GM18498 (cell line): ENCODE measurements at regions not wholly inside any gene's neighbourhood (a gene's known extent, or its start where the extent isn't known, plus 50 kb on each side); places are given as distances from the start of the nearest gene placed in this dataset.
"Not testable (repeated sequence)": the region's sequence is repeated elsewhere in the genome, so short reads cannot be mapped to it uniquely, and the experiment has no call there.

Experiments
- ATAC-seq: cut with Tn5 transposase; IDR thresholded peaks from one replicate; pipeline ENCODE4 v1.9.1; 2021; ENCODE audit warnings: mild to moderate bottlenecking, moderate library complexity; ENCODE audit not compliant: unreplicated experiment

DNA sequence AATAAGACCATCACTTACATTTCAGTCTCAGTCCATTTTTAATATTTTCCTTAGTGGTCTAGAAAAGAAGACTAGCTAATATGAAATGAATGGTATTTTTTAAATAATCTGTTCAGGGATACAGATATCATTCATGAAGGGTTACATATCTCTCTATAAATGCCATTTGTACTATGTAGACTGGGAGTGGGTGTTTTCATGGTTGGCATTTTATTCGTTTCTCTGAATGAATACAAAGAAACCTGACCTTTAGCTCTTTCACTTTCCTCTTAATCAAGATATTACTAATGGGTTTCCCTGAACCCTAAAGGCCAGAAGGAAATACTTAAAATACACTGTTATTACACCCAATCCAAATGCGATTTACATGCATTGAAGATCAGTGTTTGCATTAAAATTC lies 788.9 kb downstream of the TBC1D32 start:
- no peak for ATAC-seq

DNA sequence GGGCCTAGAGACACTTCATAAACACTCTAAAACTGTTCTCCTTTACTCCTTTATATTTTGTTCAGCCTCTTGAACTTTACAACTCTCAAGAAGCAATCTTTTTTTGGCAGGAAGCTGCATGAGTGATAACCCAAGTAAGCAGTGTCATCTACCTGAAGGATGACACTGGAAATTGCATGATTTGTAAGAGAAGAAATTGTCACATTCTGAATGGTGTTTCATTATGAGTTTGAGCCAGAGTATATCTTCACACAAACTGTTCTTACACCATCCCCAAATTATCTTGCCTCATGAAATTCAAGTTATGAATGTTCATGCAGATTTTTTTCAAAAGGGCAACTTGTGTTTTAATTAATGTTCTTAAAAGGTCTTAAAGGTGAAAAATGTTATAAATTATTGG lies 799.3 kb downstream of the TBC1D32 start:
- no peak for ATAC-seq

DNA sequence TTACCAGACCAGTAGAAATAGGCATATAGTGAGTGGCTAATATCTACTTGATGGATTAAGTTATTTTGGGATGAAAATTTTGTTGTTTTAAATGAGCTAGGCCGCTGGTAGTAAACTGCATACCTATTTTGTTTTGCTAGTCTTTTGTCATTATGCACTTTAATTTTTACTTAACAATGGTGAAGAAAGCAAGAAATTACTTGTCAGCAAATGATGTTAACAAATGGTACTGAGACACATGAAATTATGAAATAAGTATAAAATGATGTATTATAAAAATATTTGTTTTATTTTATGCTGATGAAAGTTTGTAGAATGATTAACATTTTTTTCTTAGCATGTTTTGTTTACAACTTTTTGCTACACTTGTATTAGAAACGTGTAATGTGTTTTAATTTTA lies 807.7 kb downstream of the TBC1D32 start:
- ATAC-seq: no peak

DNA sequence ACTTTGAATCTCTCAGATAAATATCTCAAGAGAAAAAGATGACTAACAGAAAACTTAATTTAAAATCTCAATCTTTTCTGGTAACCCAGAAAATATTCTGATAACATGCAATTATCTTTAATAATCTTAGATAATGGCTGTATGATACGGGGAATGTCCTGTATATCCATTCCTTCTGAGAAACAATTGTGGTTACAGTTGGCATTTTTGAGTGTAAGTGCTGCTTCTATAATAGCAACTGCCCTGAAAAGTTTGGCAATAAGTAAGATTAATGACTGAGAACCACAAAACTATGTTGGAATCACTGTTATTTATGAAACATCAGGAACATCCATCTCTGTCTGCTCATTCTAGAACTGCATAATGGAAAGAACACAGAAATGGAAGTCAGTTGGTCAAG lies 819.7 kb downstream of the TBC1D32 start:
- ATAC-seq: no peak

DNA sequence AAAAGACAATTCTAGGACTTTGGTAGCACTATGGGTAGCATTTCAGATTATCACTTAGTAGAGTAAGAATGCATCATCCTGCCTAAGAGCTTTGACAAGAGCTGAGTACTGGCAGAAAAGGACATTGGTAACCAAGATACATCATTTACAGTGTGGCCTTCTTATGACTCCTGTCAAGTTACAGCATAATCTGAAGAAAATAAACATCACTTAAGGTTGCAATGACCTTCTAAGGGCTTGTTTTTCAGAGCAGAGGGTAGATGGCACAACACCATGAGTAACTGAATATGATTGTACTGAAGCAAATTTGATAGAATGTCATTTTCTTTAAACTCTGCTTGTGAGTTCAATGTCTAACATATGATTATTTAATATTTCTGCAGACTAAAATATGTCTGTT lies 822.6 kb downstream of the TBC1D32 start:
- ATAC-seq: no peak

DNA sequence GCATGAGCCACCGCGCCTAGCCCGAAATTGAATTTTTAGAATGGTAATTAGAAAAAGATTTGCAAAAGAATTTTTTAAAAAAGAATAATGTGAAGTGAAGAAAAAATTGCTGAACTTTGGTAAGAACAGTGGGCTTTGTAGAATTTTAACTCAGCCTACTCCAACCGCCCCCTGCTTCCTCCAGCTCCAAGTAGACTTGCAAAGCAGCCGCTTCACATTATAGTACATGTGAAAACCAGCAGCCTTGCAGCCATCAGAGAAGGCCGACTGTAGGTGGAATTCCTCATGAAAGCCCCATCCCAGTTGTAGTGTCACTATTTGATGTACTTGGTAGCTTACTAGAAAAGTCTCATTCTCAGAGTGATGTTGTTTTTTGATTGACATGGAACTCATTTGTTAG lies 835.6 kb downstream of the TBC1D32 start:
- no peak for ATAC-seq

DNA sequence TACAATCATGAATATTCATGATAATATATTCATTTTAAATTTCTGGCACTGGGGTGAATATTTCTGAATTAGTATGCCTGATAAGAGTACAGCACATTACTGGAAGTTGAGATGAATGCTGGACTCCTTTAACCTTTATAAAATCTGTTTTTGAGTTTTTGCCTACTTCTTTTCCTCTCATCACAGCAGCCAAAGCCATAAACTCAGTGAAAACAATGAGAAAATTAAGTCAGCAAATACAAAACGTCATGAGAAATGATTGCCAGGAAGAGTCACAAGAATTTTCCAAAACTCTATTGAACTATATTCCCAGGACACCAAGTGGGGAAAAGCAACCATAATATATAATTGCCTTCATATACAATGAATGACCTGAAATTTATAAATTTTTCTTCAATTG lies 837.6 kb downstream of the TBC1D32 start:
- no peak for ATAC-seq

DNA sequence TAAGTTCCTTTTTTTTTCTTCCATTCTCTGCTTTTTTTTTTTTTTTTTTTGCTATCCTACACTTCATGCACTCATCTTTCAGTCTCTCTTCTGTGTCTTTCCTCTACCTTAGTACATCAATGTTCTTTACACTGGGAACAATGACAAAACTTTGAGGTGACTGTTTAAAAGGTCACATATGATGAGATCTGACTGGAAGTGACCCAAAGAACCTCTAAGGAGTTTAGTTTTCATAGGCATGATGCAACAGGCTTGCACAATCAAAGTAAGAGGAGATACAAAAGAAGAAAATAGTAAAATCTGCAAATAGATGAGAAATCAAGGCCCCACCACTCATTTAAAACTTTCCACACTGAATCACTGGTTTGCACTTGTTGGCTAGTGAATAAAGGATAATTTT lies 840.8 kb downstream of the TBC1D32 start:
- ATAC-seq: no peak

DNA sequence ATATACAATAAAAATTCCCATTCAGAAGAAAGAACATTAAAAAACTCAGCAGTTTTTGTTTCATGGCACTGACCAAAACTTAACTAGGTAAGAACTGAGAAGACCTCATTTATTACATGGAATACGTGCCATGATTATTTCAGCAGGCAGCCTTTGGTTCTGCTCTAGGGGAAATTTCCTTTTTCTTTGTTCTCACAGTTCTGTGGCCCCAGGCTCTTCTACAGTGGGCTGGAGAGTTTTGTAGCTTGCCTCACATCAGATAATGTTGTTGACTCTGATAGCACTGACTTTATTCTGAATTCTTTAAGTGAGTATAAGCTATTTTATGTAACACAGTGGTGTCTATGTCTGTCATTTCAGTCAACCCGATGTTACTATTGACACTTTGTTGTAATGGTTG lies 844.3 kb downstream of the TBC1D32 start:
- no peak for ATAC-seq

DNA sequence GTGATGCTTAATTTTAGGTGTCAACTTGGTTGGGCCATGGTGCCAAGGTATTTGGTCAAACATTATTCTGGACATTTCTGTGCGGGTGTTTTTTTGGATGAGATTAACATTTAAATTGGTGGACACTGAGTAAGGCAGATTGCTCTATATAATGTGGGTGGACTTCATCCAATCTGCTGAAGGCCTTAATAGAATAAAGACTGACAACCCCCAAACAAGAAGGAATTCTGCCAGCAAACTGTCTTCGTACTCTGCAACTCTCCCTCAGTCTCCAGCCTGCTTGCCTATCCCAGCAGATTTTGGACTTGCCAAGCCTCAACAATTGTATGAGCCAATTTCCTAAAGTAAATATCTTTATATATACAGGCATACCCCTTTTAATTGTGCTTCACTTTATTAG lies 850.1 kb downstream of the TBC1D32 start:
- ATAC-seq: no peak

DNA sequence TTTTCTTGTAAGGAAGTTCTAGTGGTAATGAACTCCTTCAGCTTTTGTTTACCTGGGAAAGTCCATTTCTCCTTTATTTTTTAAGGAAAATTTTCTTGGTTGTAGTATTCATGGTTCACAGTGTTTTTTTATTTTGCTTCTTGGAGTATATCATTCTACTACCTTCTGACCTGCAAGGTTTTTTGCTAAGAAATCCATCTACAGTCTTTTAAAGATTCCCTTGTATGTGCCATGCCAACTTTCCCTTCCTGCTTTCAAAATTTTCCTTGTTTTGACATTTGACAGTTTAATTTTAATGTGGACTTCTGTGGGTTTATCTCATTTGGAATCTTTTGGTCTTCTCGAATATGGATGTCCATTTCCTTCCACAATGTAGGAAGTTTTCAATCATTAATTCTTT lies 855.6 kb downstream of the TBC1D32 start:
- no peak for ATAC-seq

DNA sequence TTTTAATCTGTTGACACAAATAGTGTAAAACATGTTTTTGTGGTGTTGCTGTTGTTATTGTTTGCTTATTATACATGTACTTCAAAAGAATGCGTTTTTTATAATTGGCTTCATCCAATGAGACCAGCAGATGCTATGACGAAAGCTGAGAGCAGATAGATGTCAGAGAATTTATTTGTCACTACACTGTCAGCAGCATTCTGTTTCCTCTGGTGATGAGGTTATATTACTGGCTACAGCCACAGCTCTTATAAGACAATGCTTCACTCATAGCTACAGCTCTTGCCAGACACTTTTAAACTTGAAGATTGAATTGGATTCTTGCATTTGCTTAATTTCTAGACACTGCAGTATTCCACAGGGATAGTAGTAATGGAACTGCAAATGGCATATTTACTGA lies 860.5 kb downstream of the TBC1D32 start:
- ATAC-seq: no peak

DNA sequence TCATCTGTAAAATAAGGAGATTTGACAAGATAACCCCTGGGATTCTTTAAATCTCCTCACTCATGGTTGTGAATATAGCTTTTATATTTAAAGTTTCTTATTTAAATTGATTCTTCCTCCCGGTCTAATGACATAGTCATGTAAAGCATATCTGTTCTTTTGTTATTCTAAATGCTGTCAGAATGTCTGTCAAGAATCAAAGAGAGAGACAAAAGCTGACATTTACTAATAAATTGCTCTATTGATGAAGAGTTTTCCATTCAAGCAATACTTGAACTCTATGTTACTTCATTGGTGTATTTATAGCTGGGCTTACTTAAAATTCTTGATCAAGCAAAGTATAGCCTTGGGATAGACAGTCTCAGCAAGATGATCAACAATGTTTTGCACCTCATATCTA lies 865.8 kb downstream of the TBC1D32 start:
- no peak for ATAC-seq

DNA sequence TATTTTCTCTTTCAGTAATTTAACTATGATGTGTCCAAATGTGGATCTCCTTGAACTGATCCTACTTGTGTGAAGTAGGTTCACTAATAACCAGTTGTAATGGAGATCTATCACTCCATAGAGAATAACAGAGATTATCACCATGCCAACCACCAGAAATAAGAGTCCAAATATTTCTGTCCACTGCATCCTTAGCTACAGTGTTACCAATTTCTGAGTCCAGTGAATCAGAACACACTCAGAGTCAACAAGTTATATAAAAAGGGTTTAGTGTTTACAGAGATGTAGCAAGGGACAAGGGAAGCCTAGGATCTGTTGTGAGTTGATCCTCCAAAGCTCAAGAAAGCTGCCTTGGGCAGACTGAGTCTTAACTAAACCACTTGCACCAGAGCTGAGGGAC lies 882.8 kb downstream of the TBC1D32 start:
- no peak for ATAC-seq

DNA sequence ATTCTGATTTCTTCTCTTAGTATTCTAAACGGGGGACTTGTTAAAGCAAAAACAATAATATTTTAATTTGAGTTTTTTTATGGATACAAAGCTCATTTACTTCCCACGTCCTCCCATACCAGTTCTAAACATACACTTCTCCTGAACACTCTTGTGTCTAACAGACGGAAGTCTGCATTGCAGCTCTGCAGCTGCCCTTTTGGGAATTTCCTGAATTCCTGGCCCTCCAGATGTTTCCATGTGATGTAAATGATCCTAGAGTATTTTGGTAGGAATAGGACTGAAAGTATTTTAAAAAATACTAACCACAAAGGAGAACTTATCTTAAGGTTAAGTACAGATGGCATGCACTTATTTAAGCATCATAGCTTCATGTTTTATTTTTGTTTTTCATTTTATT lies 886.7 kb downstream of the TBC1D32 start:
- ATAC-seq: no peak

DNA sequence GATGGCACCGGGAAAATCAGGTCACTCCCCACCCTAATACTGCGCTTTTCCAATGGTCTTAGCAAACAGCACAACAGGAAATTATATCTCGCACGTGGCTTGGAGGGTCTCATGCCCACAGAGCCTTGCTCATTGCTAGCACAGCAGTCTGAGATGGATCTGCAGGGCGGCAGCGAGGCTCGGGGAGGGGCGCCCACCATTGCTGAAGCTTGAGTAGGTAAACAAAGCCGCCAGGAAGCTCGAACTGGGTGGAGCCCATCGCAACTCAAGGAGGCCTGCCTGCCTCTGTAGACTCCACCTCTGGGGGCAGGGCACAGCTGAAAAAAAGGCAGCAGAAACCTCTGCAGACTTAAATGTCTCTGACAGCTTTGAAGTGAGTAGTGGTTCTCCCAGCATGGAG lies 901.4 kb downstream of the TBC1D32 start:
- not testable (repeated sequence) for ATAC-seq

DNA sequence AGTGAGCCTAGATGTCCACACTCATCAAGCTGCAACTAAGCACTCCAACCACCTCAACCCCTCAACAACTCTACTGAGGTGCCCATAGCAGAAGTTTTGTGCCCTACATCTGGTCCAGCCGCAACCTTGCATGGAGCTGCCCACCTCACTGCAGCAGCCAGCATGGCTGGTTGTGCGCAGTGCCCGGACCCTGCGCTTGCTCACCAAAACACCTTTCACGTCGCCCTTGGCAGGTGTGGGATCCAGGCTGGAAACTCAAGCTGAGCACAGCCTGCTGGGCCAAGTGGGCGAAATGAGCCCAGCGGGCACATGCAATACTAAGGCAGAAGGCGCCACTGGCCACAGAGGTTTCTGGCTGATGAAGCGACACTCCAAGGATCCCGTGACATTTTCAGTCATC lies 902.4 kb downstream of the TBC1D32 start:
- ATAC-seq: no peak

DNA sequence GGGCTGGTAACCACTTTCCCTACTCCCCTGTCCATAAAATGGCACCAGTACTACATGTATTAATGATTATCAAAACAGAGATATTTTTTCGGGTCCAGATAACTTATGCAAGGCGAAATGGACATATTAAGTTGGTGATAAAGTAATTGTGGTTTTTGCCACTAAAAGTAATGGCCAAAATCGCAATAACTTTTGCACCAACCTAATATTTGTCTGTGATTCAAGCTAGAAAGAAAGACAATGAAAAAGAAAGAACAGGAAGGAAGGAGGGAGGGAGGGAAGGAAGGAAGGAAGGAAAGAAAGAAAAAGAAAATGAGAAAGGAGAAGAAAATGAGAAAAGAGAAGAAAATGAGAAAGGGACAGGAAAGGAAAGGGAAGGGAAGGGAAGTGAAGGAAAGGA lies 922.9 kb downstream of the TBC1D32 start:
- ATAC-seq: no peak

DNA sequence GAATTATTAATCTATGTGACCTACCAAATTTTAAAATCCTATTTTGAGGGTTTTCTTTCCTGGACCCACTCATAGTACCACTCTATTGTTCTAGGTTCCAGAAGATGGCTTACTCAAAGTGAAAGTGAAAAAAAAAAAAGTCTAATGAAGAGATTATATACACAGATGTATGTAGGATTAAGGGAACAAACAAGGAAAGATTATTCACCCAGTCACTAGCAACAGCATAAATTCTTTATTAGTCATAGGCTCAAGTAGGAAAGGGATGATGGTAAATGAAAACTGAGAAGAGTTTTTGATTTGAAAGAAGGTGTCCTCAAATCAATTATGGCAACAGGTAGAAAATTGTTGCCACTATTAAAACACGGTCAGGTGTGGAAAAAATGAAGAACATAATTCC lies 923.7 kb downstream of the TBC1D32 start:
- ATAC-seq: no peak

DNA sequence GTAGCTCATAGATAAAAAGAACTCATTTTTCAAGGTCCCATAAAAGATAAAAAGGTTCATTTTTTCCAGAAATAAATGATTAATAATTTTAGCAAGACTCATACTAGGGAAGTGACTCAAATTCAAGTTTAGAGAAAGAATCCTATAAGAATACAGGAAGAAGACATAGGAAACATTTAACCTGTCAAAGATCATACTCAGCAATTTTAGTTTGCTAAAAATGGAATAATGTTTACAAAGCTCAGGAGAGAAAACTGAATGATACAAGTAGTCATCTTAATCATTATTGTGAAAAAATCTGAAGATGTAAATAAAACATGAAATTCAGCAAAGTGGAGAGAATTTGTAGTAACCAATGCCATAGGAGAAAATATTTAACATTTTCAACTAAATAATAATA lies 926.6 kb downstream of the TBC1D32 start:
- ATAC-seq: no peak

DNA sequence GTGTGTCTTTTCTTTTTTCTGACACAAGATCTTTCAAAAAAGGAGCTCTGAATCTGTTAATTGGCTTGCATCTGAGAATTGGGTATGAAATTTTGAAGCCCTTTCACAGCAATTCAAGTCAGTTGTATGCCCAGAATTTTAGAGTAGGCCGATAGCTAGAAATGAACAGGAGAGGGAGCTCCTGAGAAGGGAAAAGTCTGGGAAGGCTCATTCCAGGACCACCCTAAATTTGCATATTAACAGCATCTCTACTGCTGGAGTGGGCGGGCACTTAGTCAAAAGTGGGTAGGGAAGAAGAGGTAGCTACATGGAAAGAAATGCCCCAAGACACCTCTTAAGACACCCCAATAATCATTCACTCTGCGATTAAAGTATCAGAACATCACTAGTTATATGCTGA lies 928.3 kb downstream of the TBC1D32 start:
- ATAC-seq: no peak

DNA sequence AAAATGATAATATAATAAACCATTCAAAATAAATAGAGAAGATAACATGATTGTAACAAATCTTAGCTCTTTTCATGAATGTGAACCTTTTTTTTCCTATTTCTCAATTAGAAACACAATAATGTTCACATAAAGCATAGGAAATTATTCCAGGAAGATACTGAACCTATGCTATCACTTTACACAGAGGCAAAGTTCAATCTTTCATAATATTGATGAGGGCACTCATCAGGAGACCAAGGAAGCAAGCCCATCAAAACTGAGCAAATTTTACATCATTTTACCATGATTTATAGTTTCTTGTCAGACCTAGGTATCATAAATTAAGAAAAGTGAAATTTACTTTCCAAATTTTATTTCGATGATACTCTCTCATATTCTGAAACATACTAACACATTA lies 938.5 kb downstream of the TBC1D32 start:
- ATAC-seq: no peak

DNA sequence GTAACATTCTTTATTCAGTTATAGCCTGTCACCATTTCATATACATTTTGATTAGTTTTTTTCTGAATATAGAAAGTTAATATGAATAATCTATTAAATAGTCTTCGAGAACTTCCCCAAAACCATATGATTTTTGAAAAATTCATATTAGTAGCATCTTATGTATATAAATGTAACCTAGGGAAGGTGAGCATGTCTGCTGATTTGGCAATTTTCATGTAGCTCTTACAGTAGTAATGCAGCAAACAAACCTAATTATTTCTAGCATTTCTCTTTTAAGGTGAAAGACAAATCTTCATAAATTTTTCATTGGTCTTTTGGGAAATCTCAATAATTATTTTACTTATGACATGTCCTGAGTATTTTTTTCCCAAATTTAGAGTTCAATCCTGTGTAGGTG lies 939.0 kb downstream of the TBC1D32 start:
- ATAC-seq: no peak

DNA sequence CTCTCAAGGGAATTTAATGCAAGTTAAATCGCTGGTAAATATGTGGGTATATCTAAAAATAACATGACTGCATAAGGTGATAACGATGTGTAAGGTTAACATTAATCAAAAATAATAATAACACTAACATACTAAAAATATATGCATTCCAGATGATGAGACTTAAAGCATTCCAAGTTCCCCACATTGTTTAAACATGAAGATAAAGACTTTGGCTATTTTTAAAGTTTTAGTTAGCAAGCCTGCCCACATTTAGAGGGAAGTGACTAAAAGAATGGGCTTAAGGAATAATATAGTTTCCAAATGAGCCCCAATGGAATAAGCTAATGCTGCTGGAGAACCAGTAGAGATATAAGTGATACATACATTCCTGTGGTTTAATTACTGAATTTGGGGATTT lies 941.3 kb downstream of the TBC1D32 start:
- ATAC-seq: no peak
